H9 (cell line): ENCODE measurements at regions not wholly inside any gene's neighbourhood (a gene's known extent, or its start where the extent isn't known, plus 50 kb on each side); places are given as distances from the start of the nearest gene placed in this dataset.

Experiments
- DNase-seq: peaks from one replicate; pipeline ENCODE4 v3.0.0-alpha.2; 2017
- H2AFZ ChIP-seq: one replicate; pipeline ENCODE4 v1.6.1; 2013; ENCODE audit warnings: mild to moderate bottlenecking, low read length, control low read depth, moderate library complexity
- H2AK5ac ChIP-seq: 2 replicates; pipeline ENCODE4 v1.6.1; 2013; ENCODE audit warnings: low read length, control low read depth, mixed read lengths; ENCODE audit not compliant: insufficient read length
- H2BK120ac ChIP-seq: one replicate; pipeline ENCODE4 v1.6.1; 2013; ENCODE audit warnings: low read depth, mild to moderate bottlenecking, low read length, control low read depth, inconsistent platforms; ENCODE audit not compliant: poor library complexity, severe bottlenecking
- H2BK12ac ChIP-seq: 2 replicates; pipeline ENCODE4 v1.6.1; 2013; ENCODE audit warnings: low read length, control low read depth, mixed read lengths, low read depth; ENCODE audit not compliant: insufficient read length
- H2BK15ac ChIP-seq: 2 replicates; pipeline ENCODE4 v1.6.1; 2013; ENCODE audit warnings: low read depth, low read length, control low read depth
- H2BK20ac ChIP-seq: one replicate; pipeline ENCODE4 v1.6.1; 2013; ENCODE audit warnings: low read depth, mild to moderate bottlenecking, low read length, control low read depth, inconsistent platforms; ENCODE audit not compliant: poor library complexity, severe bottlenecking
- H2BK5ac ChIP-seq: 2 replicates; pipeline ENCODE4 v1.6.1; 2013; ENCODE audit warnings: low read length, control low read depth, mixed read lengths; ENCODE audit not compliant: insufficient read length
- H3K14ac ChIP-seq: 2 replicates; pipeline ENCODE4 v1.6.1; 2013; ENCODE audit warnings: low read length, control low read depth; ENCODE audit not compliant: insufficient read depth
- H3K18ac ChIP-seq: 2 replicates; pipeline ENCODE4 v1.6.1; 2013; ENCODE audit warnings: low read depth, mild to moderate bottlenecking, mixed read lengths, low read length, control low read depth; ENCODE audit not compliant: insufficient read length
- H3K23ac ChIP-seq: 2 replicates; pipeline ENCODE4 v1.6.1; 2013; ENCODE audit warnings: low read length, control low read depth, mixed read lengths, low read depth; ENCODE audit not compliant: insufficient read length
- H3K23me2 ChIP-seq: 2 replicates; pipeline ENCODE4 v1.6.1; 2013; ENCODE audit warnings: low read depth, mild to moderate bottlenecking, mixed read lengths, low read length, control low read depth; ENCODE audit not compliant: insufficient read length, poor library complexity, severe bottlenecking
- H3K27ac ChIP-seq: 2 replicates; pipeline ENCODE4 v1.5.1; 2013; ENCODE audit warnings: low read length, control low read depth, mixed read lengths, low read depth; ENCODE audit not compliant: insufficient read length
- H3K27me3 ChIP-seq: 2 replicates; pipeline ENCODE4 v1.6.1; 2013; ENCODE audit warnings: low read length, control low read depth, inconsistent platforms; ENCODE audit not compliant: insufficient read depth
- H3K4ac ChIP-seq: 2 replicates; pipeline ENCODE4 v1.6.1; 2013; ENCODE audit warnings: low read depth, mild to moderate bottlenecking, control low read depth, inconsistent platforms, low read length, moderate library complexity
- H3K4me1 ChIP-seq: 2 replicates; pipeline ENCODE4 v1.6.1; 2013; ENCODE audit warnings: low read length, control low read depth, inconsistent platforms; ENCODE audit not compliant: insufficient read depth
- H3K4me2 ChIP-seq: 2 replicates; pipeline ENCODE4 v1.6.1; 2013; ENCODE audit warnings: low read length, control low read depth, mixed read lengths; ENCODE audit not compliant: insufficient read length, insufficient read depth
- H3K56ac ChIP-seq: 2 replicates; pipeline ENCODE4 v1.6.1; 2013; ENCODE audit warnings: low read depth, mild to moderate bottlenecking, mixed read lengths, low read length, control low read depth; ENCODE audit not compliant: insufficient read length
- H3K79me1 ChIP-seq: 2 replicates; pipeline ENCODE4 v1.6.1; 2013; ENCODE audit warnings: low read depth, mild to moderate bottlenecking, moderate library complexity, low read length, control low read depth, inconsistent platforms; ENCODE audit not compliant: insufficient read depth, poor library complexity, severe bottlenecking
- H3K79me2 ChIP-seq: 2 replicates; pipeline ENCODE4 v1.6.1; 2013; ENCODE audit warnings: low read length, control low read depth, inconsistent platforms; ENCODE audit not compliant: insufficient read depth
- H3K9ac ChIP-seq: 2 replicates; pipeline ENCODE4 v1.6.1; 2013; ENCODE audit warnings: low read length, control low read depth, mixed read lengths; ENCODE audit not compliant: insufficient read length; ENCODE audit errors: extremely low read depth
- H3K9me3 ChIP-seq: one replicate; pipeline ENCODE4 v1.6.1; 2013; ENCODE audit warnings: low read depth, low read length, inconsistent platforms; ENCODE audit not compliant: control insufficient read depth
- H3T11ph ChIP-seq: one replicate; pipeline ENCODE4 v1.6.1; 2013; ENCODE audit warnings: mild to moderate bottlenecking, low read length, control low read depth, inconsistent platforms
- H4K20me1 ChIP-seq: one replicate; pipeline ENCODE4 v1.6.1; 2013; ENCODE audit not compliant: control insufficient read depth, insufficient read length, insufficient read depth
- H4K5ac ChIP-seq: 2 replicates; pipeline ENCODE4 v1.6.1; 2013; ENCODE audit warnings: low read depth, mild to moderate bottlenecking, mixed read lengths, low read length, control low read depth; ENCODE audit not compliant: insufficient read length
- H4K8ac ChIP-seq: replicated peaks from 2 replicates; pipeline ENCODE4 v1.6.1; 2013; ENCODE audit warnings: low read length, control low read depth, mixed read lengths, low read depth; ENCODE audit not compliant: insufficient read length
- H4K91ac ChIP-seq: 2 replicates; pipeline ENCODE4 v1.6.1; 2013; ENCODE audit warnings: low read depth, mild to moderate bottlenecking, moderate library complexity, mixed read lengths, low read length, control low read depth; ENCODE audit not compliant: insufficient read length
- H3K27ac Mint-ChIP-seq, 3 experiments: 2 replicates in 2 of 3; 3 replicates in 1 of 3; pipeline ENCODE4 v1.8.0; 2020 to 2021; ENCODE audit warnings: mixed read lengths in 3 of 3, mild to moderate bottlenecking in 1 of 3, moderate library complexity in 1 of 3
- H3K27me3 Mint-ChIP-seq: 2 replicates; pipeline ENCODE4 v1.8.0; 2021; ENCODE audit warnings: low read depth, mild to moderate bottlenecking, moderate library complexity, mixed read lengths
- H3K36me3 Mint-ChIP-seq, 3 experiments: 2 replicates in 2 of 3; 3 replicates in 1 of 3; pipeline ENCODE4 v1.8.0; 2020 to 2021; ENCODE audit warnings: low read depth in 3 of 3, mixed read lengths in 3 of 3; ENCODE audit not compliant: insufficient read depth in 1 of 3
- H3K4me1 Mint-ChIP-seq, 2 experiments: 2 replicates each; pipeline ENCODE4 v1.8.0; 2020; ENCODE audit warnings: mixed read lengths in 2 of 2
- H3K4me3 Mint-ChIP-seq, 2 experiments: 2 replicates in 1 of 2; 3 replicates in 1 of 2; pipeline ENCODE4 v1.8.0; 2020 to 2021; ENCODE audit warnings: mild to moderate bottlenecking in 2 of 2, mixed read lengths in 2 of 2, moderate library complexity in 1 of 2
- H3K9me3 Mint-ChIP-seq, 2 experiments: 2 replicates in 1 of 2; 3 replicates in 1 of 2; pipeline ENCODE4 v1.8.0; 2020; ENCODE audit warnings: mild to moderate bottlenecking in 2 of 2, mixed read lengths in 2 of 2, moderate library complexity in 1 of 2
- WGBS: extraction: QIAGEN DNeasy Blood & Tissue Kit; methylation state at CpG from one replicate; pipeline ENCODE4 v1.1.7; 2013; ENCODE audit warnings: missing lambda C conversion rate, low lambda C conversion rate, mixed read lengths; ENCODE audit not compliant: insufficient read length; ENCODE audit errors: extremely low coverage; 5-methylcytosine and 5-hydroxymethylcytosine counted together
- TF ChIP-seq, protein P1 (sequence below): fragments of 200-600 bp; sonication (generic); conservative IDR thresholded peaks from 3 replicates; pipeline ENCODE4 v1.8.0; 2021; ENCODE audit warnings: antibody characterized with exemption, mild to moderate bottlenecking

DNA sequence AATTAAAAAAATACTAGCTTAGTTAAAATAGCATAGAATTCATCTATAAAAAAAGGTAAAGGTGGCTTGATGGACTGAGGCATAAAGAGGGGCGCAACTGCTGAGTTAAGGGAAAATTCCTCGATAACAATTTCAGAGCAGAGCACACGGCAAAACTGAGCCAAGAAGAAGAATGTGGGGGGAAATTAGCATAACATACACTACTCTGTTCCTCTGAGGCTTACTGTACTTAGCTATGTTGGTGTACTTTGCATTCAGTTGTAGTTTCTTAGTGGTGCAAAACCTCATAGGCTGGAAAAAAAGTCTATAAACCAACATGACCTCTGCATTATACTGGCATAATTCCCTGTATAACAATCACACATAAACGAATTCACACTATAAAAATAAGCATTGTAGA, 357.9 kb upstream of the LRRC3B start:
- DNase-seq, result no peak
- no peak overlapping the region for H3T11ph ChIP-seq
- H3K79me1 ChIP-seq, result no peaks in the 10 kb centered on the region
- no peaks in the 10 kb centered on the region for H3K23me2 ChIP-seq
- H3K9me3 Mint-ChIP-seq, result no peaks in the 10 kb centered on the region
- no peak overlapping the region for H4K5ac ChIP-seq
- WGBS, result no CpG with 5 or more reads among the region's 4 CpGs
- H3K9me3 ChIP-seq, result no peaks in the 10 kb centered on the region
- H4K8ac ChIP-seq, result no peak overlapping the region
- H3K27ac Mint-ChIP-seq, result no peak overlapping the region
- no peak overlapping the region for H2AFZ ChIP-seq
- no peak overlapping the region for H3K56ac ChIP-seq
- H2BK12ac ChIP-seq, result no peak overlapping the region
- H4K91ac ChIP-seq, result no peak overlapping the region
- no peaks in the 10 kb centered on the region for H3K27me3 ChIP-seq
- no peak overlapping the region for H2AK5ac ChIP-seq
- no peak overlapping the region for H3K18ac ChIP-seq
- no peaks in the 10 kb centered on the region for H3K79me2 ChIP-seq
- H2BK120ac ChIP-seq, result no peak overlapping the region
- no peak overlapping the region for H2BK15ac ChIP-seq
- TF ChIP-seq, protein P1, sequence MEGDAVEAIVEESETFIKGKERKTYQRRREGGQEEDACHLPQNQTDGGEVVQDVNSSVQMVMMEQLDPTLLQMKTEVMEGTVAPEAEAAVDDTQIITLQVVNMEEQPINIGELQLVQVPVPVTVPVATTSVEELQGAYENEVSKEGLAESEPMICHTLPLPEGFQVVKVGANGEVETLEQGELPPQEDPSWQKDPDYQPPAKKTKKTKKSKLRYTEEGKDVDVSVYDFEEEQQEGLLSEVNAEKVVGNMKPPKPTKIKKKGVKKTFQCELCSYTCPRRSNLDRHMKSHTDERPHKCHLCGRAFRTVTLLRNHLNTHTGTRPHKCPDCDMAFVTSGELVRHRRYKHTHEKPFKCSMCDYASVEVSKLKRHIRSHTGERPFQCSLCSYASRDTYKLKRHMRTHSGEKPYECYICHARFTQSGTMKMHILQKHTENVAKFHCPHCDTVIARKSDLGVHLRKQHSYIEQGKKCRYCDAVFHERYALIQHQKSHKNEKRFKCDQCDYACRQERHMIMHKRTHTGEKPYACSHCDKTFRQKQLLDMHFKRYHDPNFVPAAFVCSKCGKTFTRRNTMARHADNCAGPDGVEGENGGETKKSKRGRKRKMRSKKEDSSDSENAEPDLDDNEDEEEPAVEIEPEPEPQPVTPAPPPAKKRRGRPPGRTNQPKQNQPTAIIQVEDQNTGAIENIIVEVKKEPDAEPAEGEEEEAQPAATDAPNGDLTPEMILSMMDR, result no peak
- no peak overlapping the region for H3K14ac ChIP-seq
- H3K27me3 Mint-ChIP-seq, result no peaks in the 10 kb centered on the region
- H3K9ac ChIP-seq, result no peak overlapping the region
- H3K4me1 ChIP-seq, result no peaks in the 10 kb centered on the region; the same call in 1 of the 2 replicates
- H3K27ac ChIP-seq, result no peak overlapping the region
- no peak overlapping the region for H3K4ac ChIP-seq
- no peaks in the 10 kb centered on the region for H4K20me1 ChIP-seq
- no peaks in the 10 kb centered on the region for H3K36me3 Mint-ChIP-seq
- H3K4me3 Mint-ChIP-seq, result no peak overlapping the region
- H2BK5ac ChIP-seq, result no peak overlapping the region
- H3K4me1 Mint-ChIP-seq, result peaks cover 5 to 6% of the 10 kb centered on the region in 2 experiments
- H3K4me2 ChIP-seq, result no peak overlapping the region
- H3K23ac ChIP-seq, result no peak overlapping the region
- H2BK20ac ChIP-seq, result no peak overlapping the region
